ENCODE measurements at regions not wholly inside any gene's neighbourhood (a gene's known extent, or its start where the extent isn't known, plus 50 kb on each side); places are given as distances from the start of the nearest gene placed in this dataset.
"Not testable (repeated sequence)": the region's sequence is repeated elsewhere in the genome, so short reads cannot be mapped to it uniquely, and the experiment has no call there.

DNA sequence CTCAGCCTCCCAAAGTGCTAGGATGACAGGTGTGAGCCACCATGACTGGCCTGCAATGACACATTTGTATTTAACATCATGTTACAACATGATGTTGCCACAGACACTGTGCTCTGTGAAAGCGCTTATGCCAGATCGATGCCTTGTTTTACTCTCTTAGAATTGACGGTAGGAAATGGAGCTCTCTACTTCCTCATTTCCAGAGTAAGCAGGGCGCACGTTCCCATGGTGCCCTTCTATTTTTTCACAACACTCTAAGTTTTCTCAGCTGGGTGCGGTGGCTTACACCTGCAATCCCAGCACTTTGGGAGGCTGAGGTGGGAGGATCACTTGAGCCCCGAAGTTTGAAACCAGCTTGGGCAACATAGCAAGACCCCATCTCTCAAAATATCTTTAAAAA lies 60.7 kb upstream of the DHRSX start:
- no peak for DNase-seq

DNA sequence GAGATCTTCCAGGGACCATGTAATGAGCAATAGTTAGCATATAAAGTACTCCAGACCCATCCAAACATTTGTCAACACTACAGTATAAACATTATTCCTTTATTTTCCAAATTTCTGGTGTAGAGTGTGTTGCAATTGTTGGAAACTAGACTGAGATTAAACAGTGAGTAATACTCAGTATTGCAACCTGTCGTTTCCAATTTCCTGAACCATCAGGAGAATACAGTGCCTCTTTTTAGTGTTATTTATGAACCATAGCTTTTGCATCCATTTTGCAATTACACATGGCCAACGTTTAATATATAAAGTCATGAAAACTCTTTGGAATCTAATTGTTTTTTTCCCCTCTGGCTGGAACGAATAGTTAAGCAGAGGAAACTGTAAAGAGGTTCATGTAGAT lies 58.3 kb upstream of the DHRSX start:
- DNase-seq, result no peak

- DNase-seq, result no peak
These were observed 54.1 kb upstream of the DHRSX start for GRCh38 chrX:2554891-2555290.

DNA sequence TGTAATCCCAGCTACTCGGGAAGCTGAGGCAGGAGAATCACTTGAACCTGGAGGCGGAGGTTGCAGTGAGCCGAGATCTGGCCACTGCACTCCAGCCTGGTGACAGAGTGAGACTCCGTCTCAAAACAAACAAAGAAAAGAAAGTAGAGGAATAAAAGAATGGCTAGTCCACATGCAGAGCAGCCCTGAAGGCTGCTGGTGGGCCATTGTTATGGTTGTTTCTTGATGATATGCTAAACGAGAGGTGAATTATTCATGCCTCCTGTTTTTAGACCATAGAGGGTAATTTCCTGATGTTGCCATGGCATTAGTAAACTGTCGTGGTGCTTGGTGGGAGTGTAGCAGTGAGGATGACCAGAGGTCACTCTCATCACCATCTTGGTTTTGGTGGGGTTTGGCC lies 53.3 kb upstream of the DHRSX start:
- not testable (repeated sequence) for DNase-seq

DNA sequence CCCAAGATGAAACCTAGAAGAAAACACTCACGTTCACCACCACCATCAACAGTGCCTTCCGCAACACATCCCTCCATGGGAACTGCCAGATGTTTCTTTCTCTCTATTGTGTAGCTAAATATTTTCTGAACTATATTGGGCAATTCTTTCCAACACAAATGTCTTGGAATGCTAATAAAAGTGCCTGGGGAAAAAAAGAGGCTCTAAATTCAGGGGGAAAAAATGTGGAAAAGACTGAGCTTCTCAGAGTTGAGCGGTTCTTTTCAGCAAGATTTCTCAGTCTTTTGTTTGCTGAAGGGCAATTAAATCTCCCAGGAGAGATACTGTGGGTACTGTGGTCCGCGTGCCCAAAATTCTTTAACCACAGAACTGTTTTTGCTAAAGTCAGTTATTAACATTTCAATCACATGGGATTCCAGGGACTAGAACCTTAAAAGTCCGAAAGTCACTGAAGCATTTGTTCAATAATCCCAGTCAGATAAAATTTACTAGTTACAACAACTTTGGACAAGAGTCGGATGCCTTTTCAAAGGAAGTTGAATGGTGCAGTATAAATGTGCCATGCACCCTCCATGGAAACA lies 51.9 kb upstream of the DHRSX start:
- DNase-seq, result no peak

- DNase-seq, result peak; percentile 21
These were observed 49.7 kb upstream of the DHRSX start for GRCh38 chrX:2550328-2551020.
